Endothelial cell (in vitro differentiated cells): ENCODE measurements at regions not wholly inside any gene's neighbourhood (a gene's known extent, or its start where the extent isn't known, plus 50 kb on each side); places are given as distances from the start of the nearest gene placed in this dataset.

Experiments
- DNase-seq: peaks from one replicate; pipeline ENCODE4 v3.0.0; 2021; ENCODE audit warnings: low spot score
- H3K27ac Mint-ChIP-seq: one replicate; pipeline ENCODE4 v1.8.0; 2021; ENCODE audit warnings: mixed read lengths, inconsistent platforms; ENCODE audit not compliant: unreplicated experiment
- H3K27me3 Mint-ChIP-seq: one replicate; pipeline ENCODE4 v1.8.0; 2021; ENCODE audit warnings: mild to moderate bottlenecking, moderate library complexity, mixed read lengths, inconsistent platforms; ENCODE audit not compliant: unreplicated experiment
- H3K36me3 Mint-ChIP-seq: one replicate; pipeline ENCODE4 v1.8.0; 2021; ENCODE audit warnings: mild to moderate bottlenecking, low read depth, mixed read lengths, inconsistent platforms; ENCODE audit not compliant: unreplicated experiment
- H3K4me1 Mint-ChIP-seq: one replicate; pipeline ENCODE4 v1.8.0; 2021; ENCODE audit warnings: mild to moderate bottlenecking, mixed read lengths, inconsistent platforms; ENCODE audit not compliant: unreplicated experiment
- H3K4me3 Mint-ChIP-seq: one replicate; pipeline ENCODE4 v1.8.0; 2021; ENCODE audit warnings: mild to moderate bottlenecking, mixed read lengths, inconsistent platforms; ENCODE audit not compliant: unreplicated experiment
- H3K9me3 Mint-ChIP-seq: one replicate; pipeline ENCODE4 v1.8.0; 2021; ENCODE audit warnings: mixed read lengths, inconsistent platforms; ENCODE audit not compliant: unreplicated experiment
- TF ChIP-seq, protein P1 (sequence below): fragments of 200-600 bp; sonication (generic); IDR thresholded peaks from one replicate; pipeline ENCODE4 v1.5.0; 2021; ENCODE audit warnings: antibody characterized with exemption; ENCODE audit not compliant: unreplicated experiment

DNA sequence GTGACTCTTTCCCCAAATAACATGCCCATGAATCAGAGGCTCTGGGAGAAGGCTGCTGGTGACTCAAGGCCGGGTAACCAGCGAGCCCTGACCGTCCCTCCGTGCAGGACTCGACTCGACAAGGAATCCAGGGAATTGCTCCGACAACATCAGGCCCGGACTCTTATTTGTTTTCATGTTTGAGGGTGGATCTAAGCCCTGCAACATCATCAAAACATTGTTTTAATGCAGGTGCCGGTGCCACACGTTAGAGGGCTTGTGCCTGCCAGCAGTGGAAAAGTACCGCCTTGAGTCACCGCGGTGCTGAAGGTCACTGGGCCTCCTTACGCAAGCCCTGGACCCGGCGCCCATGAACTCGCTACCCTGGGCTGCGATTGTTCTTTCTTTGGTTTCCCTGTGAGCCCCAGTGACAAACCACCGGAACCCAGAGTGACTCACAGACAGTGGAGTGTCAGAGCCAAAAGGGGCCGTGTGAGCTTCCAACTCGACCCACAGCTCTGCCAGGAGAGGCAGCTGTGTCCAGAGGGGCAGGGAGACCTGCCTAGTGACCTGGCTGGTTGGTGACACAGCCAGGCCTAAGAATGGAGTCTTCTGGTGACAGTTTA, 139.4 kb upstream of the SHH start:
- Mint-ChIP-seq H3K27me3 (peaks cover 9% of the 10 kb centered on the region), H3K36me3 (peaks cover 1% of the 10 kb centered on the region), H3K27ac (no peak overlapping the region), H3K4me3 (no peak overlapping the region), H3K9me3 (peaks cover under 1% of the 10 kb centered on the region), H3K4me1 (peaks cover 8% of the 10 kb centered on the region)
- peak; percentile 1 for DNase-seq
- TF ChIP-seq, protein P1, sequence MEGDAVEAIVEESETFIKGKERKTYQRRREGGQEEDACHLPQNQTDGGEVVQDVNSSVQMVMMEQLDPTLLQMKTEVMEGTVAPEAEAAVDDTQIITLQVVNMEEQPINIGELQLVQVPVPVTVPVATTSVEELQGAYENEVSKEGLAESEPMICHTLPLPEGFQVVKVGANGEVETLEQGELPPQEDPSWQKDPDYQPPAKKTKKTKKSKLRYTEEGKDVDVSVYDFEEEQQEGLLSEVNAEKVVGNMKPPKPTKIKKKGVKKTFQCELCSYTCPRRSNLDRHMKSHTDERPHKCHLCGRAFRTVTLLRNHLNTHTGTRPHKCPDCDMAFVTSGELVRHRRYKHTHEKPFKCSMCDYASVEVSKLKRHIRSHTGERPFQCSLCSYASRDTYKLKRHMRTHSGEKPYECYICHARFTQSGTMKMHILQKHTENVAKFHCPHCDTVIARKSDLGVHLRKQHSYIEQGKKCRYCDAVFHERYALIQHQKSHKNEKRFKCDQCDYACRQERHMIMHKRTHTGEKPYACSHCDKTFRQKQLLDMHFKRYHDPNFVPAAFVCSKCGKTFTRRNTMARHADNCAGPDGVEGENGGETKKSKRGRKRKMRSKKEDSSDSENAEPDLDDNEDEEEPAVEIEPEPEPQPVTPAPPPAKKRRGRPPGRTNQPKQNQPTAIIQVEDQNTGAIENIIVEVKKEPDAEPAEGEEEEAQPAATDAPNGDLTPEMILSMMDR: no peak

DNA sequence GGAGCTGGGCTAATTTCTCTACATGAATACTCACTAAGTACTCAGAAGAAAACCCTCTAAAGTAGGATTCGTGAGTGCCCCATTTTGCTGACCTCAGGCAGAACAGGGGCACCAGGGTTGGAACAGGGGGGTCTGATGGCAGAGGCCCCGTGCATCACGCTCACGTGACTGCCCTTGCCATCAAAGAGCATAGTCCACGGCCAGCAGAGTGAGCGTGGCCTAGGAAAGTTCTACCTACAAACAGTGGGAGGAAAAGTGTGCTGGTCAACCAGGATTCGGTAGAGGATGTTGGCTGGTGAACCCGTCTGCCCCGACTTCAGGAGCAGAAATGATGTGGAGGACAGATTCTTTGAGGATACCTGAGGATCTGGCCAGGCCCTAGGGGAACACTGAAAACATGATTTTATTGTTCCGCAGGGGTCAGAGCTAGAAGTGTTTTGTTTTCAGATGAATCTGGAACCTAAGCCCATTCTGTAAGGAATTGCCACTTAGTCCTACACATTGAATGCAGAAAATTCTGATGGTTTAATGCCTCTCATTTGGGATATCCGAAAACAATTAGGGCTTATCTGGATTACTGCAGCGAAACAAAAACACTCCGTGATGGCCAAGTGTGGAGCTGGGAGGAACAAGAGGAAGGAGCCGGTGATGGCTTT, 138.8 kb upstream of the SHH start:
- TF ChIP-seq, protein P1: no peak
- Mint-ChIP-seq H3K36me3 (peaks cover 6% of the 10 kb centered on the region), H3K4me1 (peaks cover 8% of the 10 kb centered on the region), H3K27me3 (peaks cover 8% of the 10 kb centered on the region), H3K9me3 (peaks cover 5% of the 10 kb centered on the region), H3K27ac (no peak overlapping the region), H3K4me3 (no peak overlapping the region)
- DNase-seq: peak; percentile 1

DNA sequence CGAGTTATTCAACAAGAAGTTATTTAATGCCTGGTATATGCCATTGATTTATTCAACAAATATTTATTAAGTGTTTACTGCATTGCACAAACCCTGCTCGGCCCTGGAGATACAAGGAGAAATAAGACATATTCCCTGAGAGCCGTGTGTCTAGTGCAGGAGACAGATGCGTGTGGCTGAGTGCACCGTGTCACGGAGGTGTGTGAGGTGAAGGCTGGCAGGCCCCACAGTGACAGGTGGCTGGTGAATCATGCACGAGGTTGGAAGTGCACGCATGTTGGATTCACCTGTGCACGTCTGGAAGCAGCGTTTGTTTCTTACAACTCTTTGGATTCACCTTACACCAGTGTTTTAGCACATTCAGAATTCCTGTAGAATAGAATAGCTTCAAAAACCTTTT, 136.6 kb upstream of the SHH start:
- H3K9me3 Mint-ChIP-seq: peaks cover 5% of the 10 kb centered on the region
- no peak overlapping the region for H3K27ac Mint-ChIP-seq
- TF ChIP-seq, protein P1: no peak
- peaks cover 6% of the 10 kb centered on the region for H3K36me3 Mint-ChIP-seq
- H3K27me3 Mint-ChIP-seq: peaks cover 11% of the 10 kb centered on the region
- H3K4me1 Mint-ChIP-seq: peaks cover 8% of the 10 kb centered on the region
- DNase-seq: no peak
- no peak overlapping the region for H3K4me3 Mint-ChIP-seq

DNA sequence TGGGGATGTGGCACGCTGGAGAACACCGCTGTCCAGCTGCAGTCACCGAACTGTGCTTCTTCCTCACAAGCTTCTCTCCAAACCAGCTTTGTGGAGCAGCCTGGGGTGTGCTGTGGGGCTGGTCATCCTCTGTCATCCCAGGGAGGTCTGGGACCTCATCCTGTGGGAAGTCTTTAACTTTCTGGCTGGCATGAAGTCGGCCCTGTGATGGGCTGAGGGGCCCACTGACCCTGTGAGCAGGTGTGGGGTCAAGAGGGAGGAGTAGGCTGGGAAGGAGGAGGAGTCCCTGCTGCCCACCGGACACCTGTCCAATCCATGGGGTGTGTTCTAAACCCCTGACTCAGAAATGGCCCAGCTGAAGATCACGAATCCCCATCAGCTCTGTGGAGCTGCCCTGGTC, 136.2 kb upstream of the SHH start:
- Mint-ChIP-seq H3K4me1 (peaks cover 8% of the 10 kb centered on the region), H3K36me3 (peaks cover 6% of the 10 kb centered on the region), H3K27me3 (peaks cover 11% of the 10 kb centered on the region), H3K27ac (no peak overlapping the region), H3K9me3 (peaks cover 5% of the 10 kb centered on the region), H3K4me3 (no peak overlapping the region)
- DNase-seq: no peak
- TF ChIP-seq, protein P1: no peak

DNA sequence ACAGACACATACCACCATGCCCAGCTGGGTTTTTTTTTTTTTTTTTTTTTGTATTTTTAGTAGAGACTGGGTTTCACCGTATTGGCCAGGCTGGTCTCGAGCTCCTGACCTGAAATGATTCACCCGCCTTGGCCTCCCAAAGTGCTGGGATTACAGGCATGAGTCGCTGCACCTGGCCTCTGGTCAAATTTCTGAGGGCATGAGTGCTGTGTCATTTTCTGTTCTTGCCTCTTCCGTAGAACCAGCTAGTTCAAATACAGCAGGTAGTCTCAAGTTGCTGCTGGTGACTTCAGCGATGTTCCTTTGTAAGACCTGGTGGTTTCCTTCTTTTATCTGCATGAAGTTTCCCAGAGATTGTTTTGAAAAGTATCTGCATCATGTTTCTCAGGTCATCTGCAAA, 134.8 kb upstream of the SHH start:
- peaks cover 8% of the 10 kb centered on the region for H3K4me1 Mint-ChIP-seq
- TF ChIP-seq, protein P1: no peak
- DNase-seq: no peak
- no peak overlapping the region for H3K4me3 Mint-ChIP-seq
- no peak overlapping the region for H3K27ac Mint-ChIP-seq
- H3K27me3 Mint-ChIP-seq: peaks cover 7% of the 10 kb centered on the region
- peaks cover 5% of the 10 kb centered on the region for H3K9me3 Mint-ChIP-seq
- H3K36me3 Mint-ChIP-seq: peaks cover 6% of the 10 kb centered on the region
